UCSD-AML1 (cell line): ENCODE measurements at regions not wholly inside any gene's neighbourhood (a gene's known extent, or its start where the extent isn't known, plus 50 kb on each side); places are given as distances from the start of the nearest gene placed in this dataset.

Source experiments
- DNase-seq: peaks from one replicate; lab custom pipeline; 2025; ENCODE audit not compliant: unreplicated experiment; lab: John Stamatoyannopoulos, UW

DNA sequence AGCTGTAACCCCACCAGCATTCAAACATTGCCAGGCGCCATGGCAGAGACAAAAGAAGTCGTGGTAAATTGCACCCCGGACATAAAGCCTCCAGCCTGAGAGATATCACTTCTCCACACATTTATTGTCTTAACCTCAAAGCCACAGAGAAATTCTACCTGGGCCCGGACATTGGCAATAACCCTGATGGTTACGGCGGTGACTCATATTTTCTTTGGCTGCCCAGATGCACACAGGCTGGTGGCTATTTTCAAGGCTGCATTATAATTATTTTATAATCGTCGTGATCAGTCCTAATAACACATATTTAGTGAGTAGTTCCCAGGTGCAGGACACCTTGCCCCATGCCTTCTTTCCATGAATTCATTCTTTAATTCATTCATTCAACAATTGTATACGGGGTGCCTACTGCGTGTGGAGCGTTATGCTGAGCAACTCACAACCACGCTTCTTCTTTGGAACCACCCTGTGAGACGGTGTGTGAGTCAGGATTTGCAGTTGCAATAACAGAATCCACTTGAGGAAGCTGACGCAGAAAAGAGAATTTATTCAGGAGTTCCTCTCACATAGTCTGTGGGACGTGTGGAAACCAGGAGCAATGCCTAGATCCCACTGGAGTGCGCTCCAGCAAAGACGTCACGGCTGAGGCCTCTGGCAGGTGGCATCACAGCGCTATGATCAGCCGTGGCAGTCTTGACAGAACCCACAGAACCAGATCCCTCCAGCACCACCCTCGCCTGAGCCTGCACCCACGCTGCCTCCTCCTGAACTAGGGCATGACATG is 245.7 kb downstream of the FOXL1 start:
- no peak for DNase-seq

DNA sequence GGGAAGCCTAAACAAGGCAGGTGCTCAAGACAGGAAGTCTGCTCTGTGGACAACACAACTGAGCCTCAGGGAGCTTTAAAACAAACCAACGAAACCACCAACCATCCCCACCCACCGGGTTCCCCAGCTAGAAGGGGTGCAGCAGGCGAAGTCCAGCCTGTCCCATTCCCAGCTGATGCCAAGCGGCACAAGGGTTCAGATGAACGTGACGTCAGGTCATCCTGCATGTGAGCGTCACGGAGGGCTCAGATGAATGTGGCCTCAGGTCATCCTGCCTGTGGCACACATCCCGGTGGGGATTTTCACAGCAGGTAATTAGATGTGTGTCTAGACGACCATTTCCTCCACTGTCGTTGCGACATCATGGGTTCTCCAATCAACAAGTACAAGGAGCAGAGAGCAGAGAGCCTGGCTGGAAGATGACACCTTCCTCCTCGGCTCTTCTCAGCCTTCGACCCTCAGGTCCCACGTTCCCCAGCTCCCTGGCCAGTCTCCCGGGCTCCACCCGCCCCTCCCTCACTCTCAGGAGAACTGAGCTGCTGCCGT is 246.5 kb downstream of the FOXL1 start:
- DNase-seq = no peak

DNA sequence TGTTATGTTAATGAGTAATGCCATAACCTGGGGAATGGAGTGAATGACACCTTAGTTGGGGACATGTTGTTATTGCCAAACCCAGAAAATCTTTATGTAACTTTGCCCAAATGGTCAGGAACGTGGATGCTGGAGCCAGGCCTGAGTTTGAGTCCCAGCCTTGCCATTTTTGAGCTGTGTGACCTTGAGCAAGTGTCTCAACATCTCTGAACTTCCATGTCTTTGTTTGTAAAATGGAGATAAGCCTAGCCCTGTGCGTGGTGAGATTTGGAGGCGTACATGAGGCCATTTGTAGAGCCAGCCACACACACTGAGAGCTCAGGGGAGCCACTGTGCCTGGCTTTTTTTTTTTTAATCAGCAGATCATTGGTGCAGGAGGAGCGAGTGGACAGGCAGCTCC is 247.3 kb downstream of the FOXL1 start:
- no peak for DNase-seq

DNA sequence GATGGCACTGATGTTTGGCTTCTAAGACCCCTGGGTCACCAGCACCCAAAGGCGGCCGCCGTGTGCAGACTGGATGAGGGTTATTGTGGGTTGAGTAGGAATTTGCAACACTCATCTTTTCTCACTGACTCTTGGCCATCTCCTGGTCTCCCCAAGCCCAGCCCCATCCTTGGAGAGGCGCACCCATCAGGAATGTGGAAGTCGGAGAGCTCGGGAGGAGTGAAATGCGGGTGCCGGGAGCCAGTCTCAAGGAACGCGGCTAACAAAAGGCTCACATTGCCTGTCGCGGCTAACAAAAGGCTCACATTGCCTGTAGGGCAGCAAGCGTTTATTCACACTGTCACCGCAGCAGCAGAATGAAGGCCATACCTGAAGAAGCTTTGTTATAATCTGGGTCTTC is 248.6 kb downstream of the FOXL1 start:
- no peak for DNase-seq

DNA sequence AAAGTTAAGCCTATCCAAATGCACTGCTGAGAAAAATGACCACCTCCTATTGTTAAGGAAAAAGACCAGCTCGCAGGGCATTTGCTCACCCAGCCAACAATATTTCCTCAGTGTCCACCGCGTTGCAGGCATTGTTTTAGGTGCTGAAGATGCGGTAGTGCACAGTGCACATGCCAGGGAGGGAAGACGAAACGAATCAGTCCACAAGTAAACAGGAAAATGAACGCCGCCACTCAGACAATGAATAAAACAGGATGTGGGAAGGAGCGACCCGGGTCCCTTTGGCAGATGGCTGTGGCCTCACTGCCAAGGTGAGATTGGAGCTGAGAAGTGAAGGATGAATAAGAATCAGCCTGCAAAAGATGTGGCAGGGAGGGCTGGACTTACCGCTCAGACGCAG is 249.2 kb downstream of the FOXL1 start:
- no peak for DNase-seq

DNA sequence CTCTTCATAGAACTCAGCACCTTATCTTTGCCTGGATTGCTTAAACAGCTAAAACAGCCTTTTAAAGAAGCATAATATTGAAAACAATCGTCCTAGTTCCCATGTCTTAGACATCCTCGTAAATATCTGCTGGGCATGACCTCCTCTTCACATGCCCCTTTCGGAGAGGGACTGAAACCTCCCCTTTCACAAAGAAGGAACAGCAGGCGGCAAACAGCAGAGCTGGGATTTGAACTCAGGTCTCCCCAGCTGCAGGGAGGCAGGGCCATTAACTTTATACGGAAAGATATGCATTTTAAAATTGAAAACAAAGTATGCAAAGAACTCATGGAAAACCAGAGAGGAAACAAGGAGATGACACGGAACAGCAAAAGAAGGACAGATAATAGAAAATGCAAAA is 249.9 kb downstream of the FOXL1 start:
- DNase-seq = no peak

DNA sequence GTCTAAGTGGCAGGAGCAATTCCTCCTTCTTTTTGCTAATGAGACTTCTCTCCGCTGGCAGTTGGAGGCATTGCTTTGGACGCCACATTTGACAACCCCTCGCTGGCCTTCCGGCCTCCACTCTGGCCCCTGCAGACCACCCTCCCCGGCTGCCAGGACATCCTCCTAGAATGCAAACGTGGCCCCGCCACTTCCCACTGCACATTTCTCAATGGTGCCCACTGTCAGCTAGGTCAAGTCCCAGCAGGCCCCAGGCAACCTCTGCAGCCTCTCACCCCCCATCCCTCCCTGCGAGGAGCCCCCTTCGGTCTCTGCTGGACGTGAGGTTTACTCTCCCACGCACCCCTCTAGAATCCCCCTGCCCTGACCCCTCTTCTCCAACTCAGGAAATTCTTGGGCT is 250.3 kb downstream of the FOXL1 start:
- no peak for DNase-seq

DNA sequence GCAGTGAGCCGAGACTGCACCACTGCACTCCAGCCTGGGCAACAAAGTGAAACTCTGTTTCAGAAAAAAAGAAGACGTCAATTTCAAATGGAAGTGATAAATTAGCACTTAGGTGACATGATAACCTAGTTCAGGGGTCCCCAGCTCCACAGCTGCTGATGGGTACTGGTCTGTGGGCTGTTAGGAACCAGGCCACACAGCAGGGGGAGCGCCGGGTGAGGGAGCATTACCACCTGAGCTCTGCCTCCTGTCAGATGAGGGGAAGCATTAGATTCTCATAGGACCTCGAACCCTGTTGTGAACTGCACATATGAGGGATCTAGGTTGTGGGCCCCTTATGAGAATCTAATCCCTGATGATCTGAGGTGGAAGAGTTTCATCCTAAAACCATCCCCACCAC is 253.0 kb downstream of the FOXL1 start:
- no peak for DNase-seq

DNA sequence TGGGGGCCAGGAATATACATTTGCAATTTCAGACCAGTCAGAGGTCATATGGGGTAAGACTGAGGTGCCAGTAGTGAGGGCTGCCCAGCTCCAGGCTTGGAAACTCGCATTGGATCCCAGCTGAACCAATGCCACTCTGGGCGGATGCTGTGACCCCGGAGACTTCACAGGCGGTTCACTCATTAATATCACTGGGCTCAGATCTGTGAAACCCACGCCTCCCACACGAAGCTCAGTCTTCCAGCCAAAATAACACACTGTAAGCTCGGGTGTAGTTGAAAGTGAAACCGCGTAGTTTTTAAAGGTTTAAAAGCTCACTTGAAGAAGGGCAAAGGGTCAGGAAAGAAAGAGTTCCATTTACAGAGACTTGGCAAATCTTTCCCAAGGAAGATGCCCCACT is 254.8 kb downstream of the FOXL1 start:
- no peak for DNase-seq

DNA sequence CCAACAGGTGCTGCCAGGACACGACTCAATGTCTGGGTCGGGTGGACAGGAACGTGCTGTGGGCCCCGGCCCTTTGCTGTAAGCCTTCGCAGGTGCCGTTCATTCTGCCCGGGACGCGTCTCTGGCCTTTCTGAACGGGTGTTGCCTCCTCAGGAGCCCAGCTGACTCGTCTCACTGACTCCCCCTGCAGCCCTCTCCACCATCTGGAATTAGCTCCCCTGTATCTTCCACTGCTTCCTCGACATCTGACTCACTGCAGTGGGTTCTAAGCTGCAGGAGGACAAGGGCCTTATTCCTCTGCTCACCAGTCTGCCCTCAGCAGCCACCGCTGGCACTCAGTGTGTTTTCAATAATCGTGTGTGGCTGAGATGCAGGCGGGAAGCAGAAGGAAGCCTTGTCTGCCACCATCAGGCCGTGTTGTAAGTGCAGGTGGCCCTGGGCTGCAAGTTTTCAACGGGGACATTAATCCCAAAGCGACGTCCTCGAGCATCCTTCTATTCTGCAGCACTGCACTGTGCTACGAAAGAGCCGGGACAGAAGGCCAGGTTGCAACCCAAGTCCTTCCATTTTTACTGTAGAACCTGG is 256.2 kb downstream of the FOXL1 start:
- no peak for DNase-seq

DNA sequence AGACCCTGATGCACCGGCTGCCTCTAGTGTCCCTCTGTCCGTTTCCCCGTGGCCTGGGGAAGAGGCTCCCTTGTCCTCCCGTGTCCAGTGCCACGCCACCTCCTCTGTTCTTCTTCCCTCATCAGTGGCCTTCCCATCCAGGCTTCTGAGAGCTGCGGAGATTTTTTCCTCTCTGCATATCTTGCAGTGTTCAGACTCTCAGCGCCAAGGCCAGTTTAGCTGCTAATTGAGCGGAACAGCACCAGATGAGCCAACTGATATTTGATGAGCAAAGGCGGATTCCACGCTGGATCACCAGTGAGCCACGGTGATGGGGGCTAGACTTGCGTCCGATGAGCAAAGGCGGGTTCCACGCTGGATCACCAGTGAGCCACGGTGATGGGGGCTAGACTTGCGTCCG is 257.6 kb downstream of the FOXL1 start:
- DNase-seq = no peak

DNA sequence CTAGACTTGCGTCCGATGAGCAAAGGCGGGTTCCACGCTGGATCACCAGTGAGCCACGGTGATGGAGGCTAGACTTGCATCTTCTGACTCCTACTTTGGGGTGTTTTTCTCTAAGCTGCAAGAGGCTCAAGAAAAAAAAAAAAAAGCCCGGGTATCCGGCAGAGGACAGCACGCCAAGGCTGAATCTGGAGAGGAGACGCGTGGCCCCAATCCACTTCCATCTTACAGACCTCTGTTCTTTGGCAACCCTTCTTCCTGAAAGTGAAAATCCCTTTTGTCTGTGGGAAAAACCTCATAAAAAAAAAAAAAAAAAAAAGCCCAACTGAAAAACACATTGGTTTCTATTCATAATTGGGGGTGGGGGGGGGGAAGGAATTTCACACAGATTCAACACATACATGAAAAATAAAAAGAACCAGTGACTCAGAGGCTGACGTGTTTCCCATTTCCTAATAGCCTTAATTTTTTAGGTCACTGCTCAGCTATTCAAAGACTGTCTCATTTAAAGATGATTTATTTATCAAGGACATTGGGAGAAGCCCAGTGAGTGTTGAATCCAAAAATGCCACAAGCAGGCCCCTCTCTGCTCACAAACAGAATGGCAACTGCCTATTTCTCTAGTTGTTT is 258.3 kb downstream of the FOXL1 start:
- no peak for DNase-seq

DNA sequence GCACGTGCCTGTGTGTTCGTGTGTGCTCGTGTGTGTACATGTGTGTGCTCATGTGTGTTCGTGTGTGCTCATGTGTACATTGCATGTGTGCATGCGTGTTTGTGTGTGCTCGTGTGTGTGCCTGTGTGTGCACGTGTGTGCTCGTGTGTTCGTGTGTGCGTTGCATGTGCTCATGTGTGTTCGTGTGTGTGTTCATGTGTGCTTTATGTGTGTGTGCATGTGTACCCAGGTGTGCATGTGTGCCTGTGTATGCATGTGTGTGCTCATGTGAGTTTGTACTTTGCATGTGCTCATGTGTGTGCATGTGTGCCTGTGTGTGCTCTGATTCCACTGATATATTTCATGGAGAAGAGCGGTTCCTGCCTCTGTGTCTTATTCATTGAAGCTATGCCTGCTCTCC is 265.5 kb downstream of the FOXL1 start:
- DNase-seq = no peak

DNA sequence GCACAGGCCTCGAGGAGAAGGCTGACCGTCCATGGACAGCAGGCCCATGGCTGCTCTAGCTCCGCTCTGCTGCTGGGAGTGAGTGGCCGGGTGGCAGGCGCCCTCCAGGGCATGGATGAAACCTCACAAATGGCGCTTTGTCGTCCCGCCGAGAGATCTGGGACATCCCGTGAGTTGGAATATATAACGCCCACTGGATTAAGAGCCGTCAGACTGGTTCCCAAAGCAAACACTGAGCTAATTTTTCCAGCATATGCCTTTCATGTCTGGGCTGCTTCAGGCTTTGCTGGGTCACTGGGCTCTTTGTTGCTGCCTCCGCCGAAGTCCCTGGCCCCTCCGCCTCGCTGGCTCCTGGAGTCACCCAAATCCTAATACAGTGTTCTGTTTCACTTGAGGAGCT is 266.3 kb downstream of the FOXL1 start:
- DNase-seq = no peak

DNA sequence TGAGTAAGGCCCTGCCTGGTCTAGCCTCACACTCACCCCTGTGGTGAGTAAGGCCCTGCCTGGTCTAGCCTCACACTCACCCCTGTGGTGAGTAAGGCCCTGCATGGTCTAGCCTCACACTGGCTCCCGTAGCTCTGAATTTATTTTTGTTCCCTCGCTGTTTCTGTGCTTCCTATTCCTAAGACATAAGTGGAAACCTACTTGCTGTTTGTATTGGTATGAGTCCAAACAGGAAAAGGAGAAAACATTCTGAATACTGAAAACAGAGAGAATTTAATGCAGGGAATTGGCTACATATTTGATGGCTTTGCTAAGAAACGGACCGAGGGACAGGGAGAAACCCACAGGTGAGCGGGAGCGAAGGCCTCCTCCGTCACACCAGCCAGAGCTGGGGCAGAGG is 267.8 kb downstream of the FOXL1 start:
- DNase-seq = no peak

DNA sequence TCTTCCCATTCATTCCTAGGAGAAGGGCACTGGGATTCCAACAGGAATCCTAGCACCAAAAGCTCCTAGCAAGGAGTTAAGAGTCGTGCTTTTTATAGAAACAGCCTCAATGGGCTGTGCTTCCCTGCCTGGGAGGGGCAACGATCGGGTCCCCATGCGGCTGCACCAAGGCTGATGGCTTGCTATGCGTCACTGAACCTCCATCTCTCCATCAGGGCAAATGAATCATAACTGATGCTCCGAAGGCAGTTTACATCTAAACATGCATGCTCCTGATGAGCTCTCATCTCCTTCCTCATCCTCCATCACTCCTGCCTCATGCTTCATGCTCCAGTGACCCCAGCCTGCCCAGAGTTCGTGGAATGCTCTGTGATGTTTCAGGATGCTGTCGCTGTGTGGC is 270.5 kb downstream of the FOXL1 start:
- no peak for DNase-seq

DNA sequence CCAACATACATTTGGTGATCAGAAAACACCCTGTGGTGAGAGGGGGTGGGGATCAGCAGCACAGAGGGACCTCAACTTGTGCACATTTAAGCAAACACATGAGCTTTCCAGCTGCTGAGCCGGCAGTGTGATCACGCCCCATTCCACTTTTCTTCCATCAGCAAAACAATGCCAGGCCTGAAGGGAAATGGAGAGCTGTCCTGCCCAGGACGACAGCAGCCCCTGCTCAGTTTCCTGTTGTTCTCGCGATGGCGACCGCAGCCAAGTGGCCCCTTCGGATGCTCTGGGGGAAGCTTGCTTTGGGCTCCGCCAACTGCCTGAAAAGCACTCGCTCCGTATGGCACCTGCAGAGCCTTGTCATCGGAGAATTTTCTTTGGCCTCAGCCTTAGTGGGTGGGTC is 272.3 kb downstream of the FOXL1 start:
- DNase-seq = no peak

DNA sequence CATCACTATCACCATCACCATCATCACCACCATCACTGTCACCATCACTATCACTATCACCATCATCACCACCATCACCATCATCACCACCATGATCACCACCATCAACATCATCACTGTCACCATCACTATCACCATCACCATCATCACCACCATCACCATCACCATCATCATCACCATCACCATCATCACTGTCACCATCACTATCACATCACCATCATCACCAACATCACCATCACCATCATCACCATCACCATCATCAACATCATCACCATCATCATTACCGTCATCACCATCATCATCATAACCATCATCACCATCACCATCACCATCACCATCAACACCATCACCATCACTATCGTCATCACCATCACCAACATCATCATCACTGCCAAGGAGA is 273.8 kb downstream of the FOXL1 start:
- DNase-seq = no peak

DNA sequence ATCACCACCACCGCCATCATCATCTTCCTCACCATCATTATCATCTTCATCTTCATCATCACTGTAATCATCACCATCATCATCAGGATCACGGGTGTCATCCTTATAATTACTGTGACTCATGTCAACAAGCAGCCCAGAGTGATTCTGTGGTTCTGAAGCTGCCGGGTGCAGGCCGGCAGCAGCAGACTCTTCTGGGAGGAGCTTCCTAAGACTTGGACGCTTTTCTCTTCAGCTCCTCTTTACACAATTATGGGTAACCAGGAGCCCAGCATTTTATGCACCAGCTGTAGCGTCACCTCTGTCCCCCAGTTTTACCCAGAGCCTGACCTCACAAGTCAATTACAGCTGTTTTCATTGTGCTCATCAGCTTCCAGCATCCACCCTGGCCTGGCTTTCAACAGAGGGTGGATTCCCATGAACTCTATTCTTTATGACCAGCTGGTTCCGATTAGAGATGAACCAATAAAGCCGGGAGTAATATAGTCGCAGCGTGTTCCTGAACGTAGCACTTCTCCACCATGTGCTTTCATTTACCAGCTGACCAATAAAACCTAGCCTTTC is 275.8 kb downstream of the FOXL1 start:
- DNase-seq = no peak

DNA sequence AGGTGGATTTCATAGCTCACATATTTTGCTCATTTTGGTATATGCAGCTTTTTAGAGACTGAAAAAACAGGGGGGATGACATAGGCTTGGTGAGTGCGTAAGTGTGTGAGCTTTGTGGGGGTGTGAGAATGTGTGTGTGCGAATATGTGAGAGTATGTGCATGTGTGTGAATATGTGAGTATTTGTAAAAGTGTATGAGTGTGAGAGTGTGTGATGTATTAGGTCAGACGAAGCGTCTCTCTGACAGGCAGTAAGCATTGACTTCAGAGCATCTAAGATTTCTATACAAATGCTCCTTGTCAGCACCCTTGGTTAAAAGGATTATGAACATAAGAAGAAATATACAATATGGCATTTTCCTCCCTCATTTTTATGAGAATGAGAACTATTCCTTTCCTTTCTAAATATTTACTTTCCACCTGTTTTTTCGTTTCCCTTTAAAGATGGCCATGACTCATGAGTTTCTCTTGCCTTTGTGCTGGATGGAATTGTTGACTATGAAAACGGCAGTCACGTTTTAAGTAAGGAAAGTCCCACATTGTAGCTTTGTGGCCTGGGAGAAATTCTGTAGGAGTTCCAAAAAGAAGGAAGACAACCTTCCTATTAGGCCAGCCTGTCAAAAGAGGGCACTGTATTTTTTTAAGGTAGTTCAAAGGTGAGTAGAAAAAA is 276.4 kb downstream of the FOXL1 start:
- DNase-seq = no peak

DNA sequence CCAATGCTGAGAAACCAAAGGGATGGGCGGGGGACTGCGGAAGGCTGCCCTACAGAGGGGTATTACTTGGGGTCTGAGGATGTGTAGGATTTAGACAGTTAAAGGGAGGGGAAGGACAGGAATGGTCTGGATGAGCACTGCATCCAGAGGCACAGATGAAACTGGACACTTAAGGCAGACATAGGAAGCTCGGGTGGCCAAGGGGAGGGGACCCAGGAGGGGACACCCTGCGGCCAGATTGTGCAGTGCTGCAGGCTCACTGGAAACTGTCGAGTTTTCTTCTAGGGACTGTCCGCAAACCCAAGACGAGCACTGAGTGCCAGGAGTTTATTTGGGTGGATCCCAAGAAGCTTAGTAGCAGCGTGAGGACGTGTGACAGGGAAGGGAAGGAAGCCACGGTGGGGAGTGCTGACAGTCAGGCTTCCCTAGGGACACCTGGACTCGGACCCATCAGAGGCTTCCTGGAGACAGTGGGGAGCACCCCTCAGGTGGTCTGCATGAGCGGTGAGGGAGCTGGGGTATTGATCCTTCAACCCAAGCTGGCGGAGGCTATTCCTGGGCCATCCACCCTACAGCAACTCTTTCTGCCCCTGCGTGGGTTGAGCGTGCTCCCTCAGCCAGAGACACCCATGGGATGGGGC is 278.7 kb downstream of the FOXL1 start:
- DNase-seq = no peak
